AG04449 (cell line): ENCODE measurements at regions not wholly inside any gene's neighbourhood (a gene's known extent, or its start where the extent isn't known, plus 50 kb on each side); places are given as distances from the start of the nearest gene placed in this dataset.

ENCODE experiments used
- CTCF ChIA-PET: fragments of 350-600 bp; formaldehyde crosslinking; extraction: SDS; loops from one replicate; lab custom pipeline; 2021; ENCODE audit warnings: antibody characterized with exemption; lab: Yijun Ruan, JAX
- POLR2A ChIA-PET: fragments of 400-600, 350-600 bp; formaldehyde crosslinking; extraction: SDS; loops from one replicate; lab custom pipeline; 2020; ENCODE audit warnings: antibody characterized with exemption, inconsistent platforms; lab: Yijun Ruan, JAX
- DNase-seq: peaks from one replicate; pipeline ENCODE4 v3.0.0-alpha.2; 2010; ENCODE audit warnings: low read depth, low spot score
- H3K4me3 ChIP-seq: 2 replicates; pipeline ENCODE4 v1.5.1; 2011; ENCODE audit warnings: low read depth, mild to moderate bottlenecking, control low read depth, low read length
- TF ChIP-seq, protein P1 (sequence below): IDR thresholded peaks from one replicate; pipeline ENCODE4 v1.5.1; 2011; ENCODE audit warnings: mild to moderate bottlenecking, moderate library complexity, low read length, control low read depth, inconsistent platforms; ENCODE audit not compliant: insufficient read depth; ENCODE audit errors: missing control alignments

DNA sequence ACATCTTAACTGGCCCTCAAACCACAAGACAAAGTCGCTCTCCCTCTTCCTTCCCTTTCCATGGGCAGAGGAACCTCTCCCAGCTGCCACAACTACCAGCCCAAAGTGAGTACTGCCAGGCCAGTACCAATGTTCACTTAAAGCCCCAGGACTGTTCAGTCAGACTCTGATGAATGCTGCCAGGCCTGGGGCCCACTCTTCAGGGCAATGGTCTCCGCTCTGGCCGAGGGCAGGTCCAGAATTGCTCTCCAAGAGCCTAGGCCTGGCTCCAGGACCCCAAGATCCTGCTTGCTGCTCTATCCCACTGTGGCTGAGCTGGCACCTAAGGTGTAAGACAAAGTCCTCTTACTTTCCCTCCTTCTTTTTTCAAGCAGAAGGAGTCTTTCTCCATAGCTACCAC lies 790.9 kb downstream of the KLHL13 start:
- no peak for DNase-seq
- TF ChIP-seq, protein P1, sequence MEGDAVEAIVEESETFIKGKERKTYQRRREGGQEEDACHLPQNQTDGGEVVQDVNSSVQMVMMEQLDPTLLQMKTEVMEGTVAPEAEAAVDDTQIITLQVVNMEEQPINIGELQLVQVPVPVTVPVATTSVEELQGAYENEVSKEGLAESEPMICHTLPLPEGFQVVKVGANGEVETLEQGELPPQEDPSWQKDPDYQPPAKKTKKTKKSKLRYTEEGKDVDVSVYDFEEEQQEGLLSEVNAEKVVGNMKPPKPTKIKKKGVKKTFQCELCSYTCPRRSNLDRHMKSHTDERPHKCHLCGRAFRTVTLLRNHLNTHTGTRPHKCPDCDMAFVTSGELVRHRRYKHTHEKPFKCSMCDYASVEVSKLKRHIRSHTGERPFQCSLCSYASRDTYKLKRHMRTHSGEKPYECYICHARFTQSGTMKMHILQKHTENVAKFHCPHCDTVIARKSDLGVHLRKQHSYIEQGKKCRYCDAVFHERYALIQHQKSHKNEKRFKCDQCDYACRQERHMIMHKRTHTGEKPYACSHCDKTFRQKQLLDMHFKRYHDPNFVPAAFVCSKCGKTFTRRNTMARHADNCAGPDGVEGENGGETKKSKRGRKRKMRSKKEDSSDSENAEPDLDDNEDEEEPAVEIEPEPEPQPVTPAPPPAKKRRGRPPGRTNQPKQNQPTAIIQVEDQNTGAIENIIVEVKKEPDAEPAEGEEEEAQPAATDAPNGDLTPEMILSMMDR: no peak
- CTCF ChIA-PET: no interaction called here
- H3K4me3 ChIP-seq: no peak overlapping the region
- POLR2A ChIA-PET: no interaction called here

- TF ChIP-seq, protein P1: no peak
- ChIA-PET POLR2A (interaction anchor here (0.6 kb wide), 1 partner anchor 12 kb away, joined by 4 read pairs; no protein-coding TSS in a partner anchor), CTCF (no interaction called here)
- H3K4me3 ChIP-seq: no peak overlapping the region
- no peak for DNase-seq
Measured at GRCh38 chrX:117305168-117305766, 811.3 kb downstream of the KLHL13 start.

GRCh38 chrX:117301086-117301485 lies 815.5 kb downstream of the KLHL13 start:
- CTCF ChIA-PET: no interaction called here
- POLR2A ChIA-PET: no interaction called here
- TF ChIP-seq, protein P1: no peak

DNA sequence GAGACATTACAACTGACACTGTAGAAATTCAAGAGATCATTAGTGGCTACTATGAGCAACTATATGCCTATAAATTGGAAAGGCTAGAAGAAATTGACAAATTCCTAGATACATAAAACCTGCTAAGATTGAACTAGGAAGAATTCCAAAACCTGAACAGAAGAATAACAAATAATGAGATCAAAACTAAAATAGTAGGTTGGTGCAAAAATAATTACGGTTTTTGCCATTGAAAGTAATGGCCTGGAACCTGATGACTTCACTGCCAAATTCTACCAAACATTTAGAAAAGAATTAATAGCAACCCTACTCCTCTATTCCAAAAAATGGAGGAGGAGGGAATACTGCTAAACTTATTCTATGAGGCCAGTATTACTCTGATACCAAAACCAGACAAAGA lies 824.9 kb downstream of the KLHL13 start:
- H3K4me3 ChIP-seq: no peak overlapping the region
- TF ChIP-seq, protein P1: no peak
- ChIA-PET POLR2A (no interaction called here), CTCF (no interaction called here)
- no peak for DNase-seq

More at GRCh38 chrX:117301086-117301485, 815.5 kb downstream of the KLHL13 start:
- H3K4me3 ChIP-seq: no peak overlapping the region
- DNase-seq: no peak

GRCh38 chrX:117274965-117275364 lies 812.2 kb upstream of the CT83 start:
- CTCF ChIA-PET: no interaction called here
- no peak overlapping the region for H3K4me3 ChIP-seq
- no peak for DNase-seq
- POLR2A ChIA-PET: no interaction called here
- TF ChIP-seq, protein P1: no peak
